Activated T-helper 1 cell treated with Interleukin-2 at 50 U/mL for 16 hours (primary cell): ENCODE measurements at regions not wholly inside any gene's neighbourhood (a gene's known extent, or its start where the extent isn't known, plus 50 kb on each side); places are given as distances from the start of the nearest gene placed in this dataset.

Source experiments
- DNase-seq: peaks from one replicate; pipeline ENCODE4 v3.0.0-alpha.2; 2020; ENCODE audit warnings: low read depth

- peak; percentile 66 for DNase-seq
These were observed 103.0 kb downstream of the EDN3 start for GRCh38 chr20:59403261-59403961.

- no peak for DNase-seq
These were observed 103.5 kb downstream of the EDN3 start for GRCh38 chr20:59403962-59404314.

GRCh38 chr20:59404749-59405148, 104.3 kb downstream of the EDN3 start:
- DNase-seq, result no peak

GRCh38 chr20:59405226-59406200, 105.1 kb downstream of the EDN3 start:
- no peak for DNase-seq

- DNase-seq, result no peak
These were observed 106.0 kb downstream of the EDN3 start for GRCh38 chr20:59406446-59406845.

- no peak for DNase-seq
These were observed 110.8 kb downstream of the EDN3 start for GRCh38 chr20:59411170-59411569.

- DNase-seq, result no peak
These were observed 111.2 kb downstream of the EDN3 start for GRCh38 chr20:59411589-59411988.

GRCh38 chr20:59412181-59412580, 111.8 kb downstream of the EDN3 start:
- no peak for DNase-seq

GRCh38 chr20:59412875-59413284, 112.5 kb downstream of the EDN3 start:
- DNase-seq, result no peak

- no peak for DNase-seq
These were observed 113.0 kb downstream of the EDN3 start for GRCh38 chr20:59413326-59413865.

GRCh38 chr20:59414936-59415623, 114.7 kb downstream of the EDN3 start:
- no peak for DNase-seq

GRCh38 chr20:59416916-59417315, 116.5 kb downstream of the EDN3 start:
- DNase-seq, result no peak

- no peak for DNase-seq
These were observed 120.7 kb downstream of the EDN3 start for GRCh38 chr20:59421089-59421488.

GRCh38 chr20:59421920-59422637, 121.7 kb downstream of the EDN3 start:
- DNase-seq, result no peak

GRCh38 chr20:59422872-59423544, 122.6 kb downstream of the EDN3 start:
- no peak for DNase-seq

GRCh38 chr20:59424976-59425375, 124.6 kb downstream of the EDN3 start:
- DNase-seq, result no peak

- no peak for DNase-seq
These were observed 125.2 kb downstream of the EDN3 start for GRCh38 chr20:59425572-59425971.

- DNase-seq, result no peak
These were observed 127.6 kb downstream of the EDN3 start for GRCh38 chr20:59428006-59428405.

GRCh38 chr20:59428441-59429205, 128.2 kb downstream of the EDN3 start:
- no peak for DNase-seq

GRCh38 chr20:59429396-59429795, 129.0 kb downstream of the EDN3 start:
- no peak for DNase-seq
